Occipital lobe (tissue), 1 donor: ENCODE measurements at regions not wholly inside any gene's neighbourhood (a gene's known extent, or its start where the extent isn't known, plus 50 kb on each side); places are given as distances from the start of the nearest gene placed in this dataset.
"Not testable (repeated sequence)": the region's sequence is repeated elsewhere in the genome, so short reads cannot be mapped to it uniquely, and the experiment has no call there.

Source experiments
- DNase-seq: peaks from one replicate; lab custom pipeline; 2025; lab: John Stamatoyannopoulos, UW

DNA sequence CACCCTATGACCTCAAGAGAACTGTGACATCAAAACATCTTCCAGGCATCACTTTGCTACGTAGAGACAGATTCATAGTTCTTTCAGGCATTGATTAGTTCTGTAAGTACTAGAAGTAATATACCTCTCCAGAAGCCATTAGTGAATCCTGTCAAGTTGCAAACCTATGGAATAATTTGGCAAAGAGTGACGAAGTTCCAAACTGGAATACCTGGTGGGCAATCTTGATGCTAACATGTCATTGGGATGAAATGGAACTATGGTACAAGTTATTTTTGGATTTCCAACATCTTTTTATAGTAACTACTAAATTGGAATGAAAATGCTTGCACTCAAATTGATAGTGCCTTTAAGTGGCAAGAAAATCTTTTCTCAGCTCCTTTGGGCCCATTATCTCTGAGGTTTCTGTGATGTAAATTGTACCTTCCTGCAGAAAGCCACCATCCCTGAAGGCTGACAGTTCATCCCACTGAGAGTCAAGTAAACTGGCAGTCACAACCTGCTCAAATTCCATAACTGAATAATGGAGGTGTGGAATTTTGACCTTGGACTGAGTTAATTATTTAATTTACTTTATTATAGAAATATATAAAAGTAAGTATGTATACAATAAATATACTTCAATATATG lies 435.5 kb downstream of the DTWD2 start:
- DNase-seq: no peak

DNA sequence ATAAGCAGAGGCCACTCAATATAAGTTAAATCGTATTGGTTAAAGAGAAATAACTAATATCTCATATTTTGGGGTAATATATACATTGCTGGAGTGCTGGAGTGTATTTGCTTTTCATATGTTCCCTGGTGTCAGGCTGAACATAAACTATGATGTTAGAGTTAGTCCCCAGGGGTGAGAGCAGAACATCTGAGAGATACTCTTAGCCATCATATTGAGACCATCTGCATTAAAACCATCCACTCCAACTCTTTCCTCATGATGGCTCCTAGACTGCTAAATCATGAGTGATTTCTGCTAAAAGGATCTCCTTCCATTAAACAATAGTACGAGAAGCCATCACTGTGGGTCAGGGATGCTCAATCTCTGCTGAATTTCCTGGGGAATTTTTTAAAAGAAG lies 436.2 kb downstream of the DTWD2 start:
- no peak for DNase-seq

- DNase-seq: no peak
These were observed 436.6 kb downstream of the DTWD2 start for GRCh38 chr5:118551716-118552115.

GRCh38 chr5:118551031-118551430 lies 437.3 kb downstream of the DTWD2 start:
- DNase-seq: no peak

DNA sequence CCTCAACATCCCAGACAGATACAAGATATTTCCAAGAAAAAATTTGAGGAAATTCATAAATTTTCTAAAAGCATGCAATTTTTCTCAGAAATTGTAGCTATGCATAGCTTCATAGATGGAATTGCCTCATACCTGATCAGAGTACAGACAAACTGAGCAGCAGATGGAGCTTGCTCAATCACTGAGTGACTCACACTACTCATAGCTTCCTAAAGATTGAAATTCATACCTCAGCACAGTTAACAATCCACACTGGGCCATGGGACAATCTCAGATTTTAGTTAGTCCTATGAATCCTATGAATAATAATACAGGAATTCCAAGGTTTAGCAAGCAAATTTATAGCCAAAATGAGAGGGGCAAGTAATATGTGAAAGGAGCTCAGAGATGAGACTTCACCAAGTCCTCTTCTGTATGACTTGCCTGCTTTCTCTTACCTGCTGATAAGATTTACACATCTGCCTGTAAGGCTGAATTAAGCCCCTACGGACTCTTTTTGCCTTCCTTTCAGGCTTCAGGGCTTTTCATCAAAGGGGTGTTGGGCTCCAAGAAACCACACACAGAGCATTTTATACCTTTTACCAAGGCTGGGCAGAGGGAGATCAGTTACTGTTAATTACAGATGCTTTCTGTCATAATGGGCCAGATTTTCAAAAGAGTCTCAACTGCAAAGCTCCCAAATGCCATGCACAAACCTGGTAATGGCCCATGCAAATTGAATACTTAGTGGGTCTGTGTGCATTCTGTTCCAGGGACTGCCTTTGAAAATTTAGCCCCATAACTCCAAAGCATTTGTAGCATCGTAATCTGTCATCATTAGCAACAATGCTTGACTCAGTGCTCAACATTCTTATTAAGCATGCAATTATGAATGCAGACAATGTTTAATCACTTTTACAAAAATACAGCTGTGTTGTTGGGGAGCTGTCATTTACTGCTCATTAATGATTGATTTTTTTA lies 439.3 kb downstream of the DTWD2 start:
- no peak for DNase-seq

GRCh38 chr5:118545470-118545869 lies 442.9 kb downstream of the DTWD2 start:
- no peak for DNase-seq

DNA sequence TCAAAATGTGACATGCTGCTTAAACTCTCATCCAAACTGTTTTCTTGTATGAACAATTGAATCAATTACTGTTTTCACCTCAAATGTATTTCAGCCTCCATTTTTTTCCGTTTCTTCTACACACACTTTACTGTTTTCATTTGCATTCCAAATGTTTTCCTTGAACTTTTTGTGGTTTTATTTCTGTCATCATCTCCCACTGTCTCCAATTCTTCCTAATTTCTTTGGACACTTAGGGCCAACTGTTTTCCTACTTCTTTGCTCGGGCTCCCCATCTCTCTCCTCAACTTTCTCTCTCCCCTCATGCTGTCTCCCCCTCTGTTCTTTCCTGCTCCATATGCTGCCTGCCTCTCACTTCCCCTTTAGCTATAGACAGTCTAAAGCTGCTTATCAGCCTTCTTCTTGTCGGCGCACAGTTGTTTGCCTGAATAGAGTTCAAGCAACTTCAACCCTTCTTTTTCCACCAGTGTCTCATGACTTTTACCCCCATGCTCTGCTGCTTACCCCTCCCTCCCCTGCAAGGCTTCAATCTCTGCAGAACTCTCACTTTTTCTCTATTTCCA lies 443.4 kb downstream of the DTWD2 start:
- no peak for DNase-seq

DNA sequence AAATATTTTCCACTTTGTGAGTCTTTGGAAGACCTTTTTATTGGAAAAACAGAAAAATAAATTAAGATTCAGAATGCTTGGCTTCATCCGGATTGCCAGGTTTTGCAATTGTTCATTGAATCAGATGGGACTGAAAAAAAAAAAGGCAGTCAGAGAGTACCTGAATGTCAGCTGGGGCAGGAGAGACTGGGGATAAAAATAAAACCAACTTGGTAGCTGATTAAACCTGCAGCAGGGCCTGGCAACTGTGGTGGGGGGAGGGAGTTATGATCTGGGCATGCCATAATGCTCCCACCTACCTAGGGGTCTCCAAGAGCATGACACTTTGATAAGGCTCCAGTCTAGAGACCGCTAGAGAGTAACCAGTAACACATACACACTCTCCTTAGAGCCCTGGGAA lies 454.4 kb downstream of the DTWD2 start:
- no peak for DNase-seq

DNA sequence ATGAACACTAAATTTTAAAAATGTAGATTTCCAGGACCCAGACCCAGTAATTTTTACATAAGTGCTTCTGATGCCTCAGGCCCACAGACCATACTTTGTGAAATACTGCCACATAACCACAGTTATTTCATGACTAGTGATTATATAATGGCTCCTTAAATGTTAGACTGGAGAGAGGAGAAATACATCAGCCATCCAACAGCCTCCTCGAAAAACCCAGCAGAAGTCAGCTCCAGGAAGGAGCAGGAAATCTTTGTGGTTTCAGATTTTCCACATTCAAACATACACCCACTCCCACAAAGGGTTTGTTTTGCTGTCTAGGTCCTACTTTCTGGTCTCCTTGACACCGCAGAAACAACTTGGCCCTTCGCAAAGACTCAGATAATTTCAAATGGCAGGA lies 455.2 kb downstream of the DTWD2 start:
- DNase-seq: no peak

- no peak for DNase-seq
These were observed 457.1 kb downstream of the DTWD2 start for GRCh38 chr5:118531276-118531675.

DNA sequence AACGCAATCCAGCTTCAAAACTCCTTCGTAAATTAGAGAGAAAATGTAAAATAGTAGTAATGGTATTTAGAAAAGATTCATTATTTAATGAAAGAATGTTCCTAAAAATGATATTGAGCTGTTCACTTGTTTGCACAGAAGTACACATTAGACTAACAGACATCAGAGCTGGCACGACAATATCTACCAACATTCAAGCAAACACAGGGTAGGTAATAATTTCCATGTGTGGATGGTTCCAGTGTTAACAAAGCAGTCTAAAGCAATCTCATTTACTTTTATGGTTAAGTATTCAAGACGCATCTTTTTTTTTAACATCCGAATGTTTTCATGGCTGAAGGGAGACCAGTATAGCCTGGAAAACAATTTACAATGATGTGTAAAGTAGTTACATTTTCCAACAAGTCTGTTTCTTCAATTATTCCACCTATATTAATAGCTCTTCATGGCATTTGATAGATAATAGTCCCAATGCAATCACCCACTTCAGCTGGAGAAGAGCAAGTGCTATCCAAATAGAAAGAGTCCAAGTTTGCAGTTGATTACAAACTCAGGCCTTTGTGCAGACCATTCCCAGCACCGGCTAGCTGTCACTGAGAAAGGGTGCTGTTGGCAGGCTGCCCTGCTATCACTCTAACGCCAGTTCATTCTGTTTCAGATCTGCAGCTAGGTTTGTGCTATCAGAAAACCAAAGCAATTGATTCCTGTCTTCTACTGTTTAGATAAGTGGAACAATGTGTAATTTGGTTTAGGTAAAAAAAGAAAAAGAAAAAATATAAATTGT lies 458.8 kb downstream of the DTWD2 start:
- DNase-seq: no peak

DNA sequence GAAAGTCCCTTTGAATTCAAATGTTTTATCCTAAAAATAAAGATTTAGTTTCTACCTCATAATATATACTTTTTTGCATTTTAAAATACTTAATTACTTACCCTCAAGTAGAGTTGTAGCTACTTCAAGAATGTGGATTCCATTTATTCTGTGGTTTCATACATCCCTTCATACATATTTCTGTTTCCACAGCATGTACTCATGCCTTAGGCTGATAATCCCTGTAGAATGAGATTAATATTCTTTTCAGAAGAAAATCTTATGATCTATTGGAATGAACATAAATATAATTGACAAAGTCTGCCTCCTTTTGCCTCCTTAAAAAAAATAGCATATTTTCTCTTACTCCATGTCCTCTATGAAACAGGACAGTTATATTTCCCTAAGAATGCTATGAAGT lies 465.7 kb downstream of the DTWD2 start:
- DNase-seq: no peak

- no peak for DNase-seq
These were observed 467.5 kb downstream of the DTWD2 start for GRCh38 chr5:118520771-118521415.

DNA sequence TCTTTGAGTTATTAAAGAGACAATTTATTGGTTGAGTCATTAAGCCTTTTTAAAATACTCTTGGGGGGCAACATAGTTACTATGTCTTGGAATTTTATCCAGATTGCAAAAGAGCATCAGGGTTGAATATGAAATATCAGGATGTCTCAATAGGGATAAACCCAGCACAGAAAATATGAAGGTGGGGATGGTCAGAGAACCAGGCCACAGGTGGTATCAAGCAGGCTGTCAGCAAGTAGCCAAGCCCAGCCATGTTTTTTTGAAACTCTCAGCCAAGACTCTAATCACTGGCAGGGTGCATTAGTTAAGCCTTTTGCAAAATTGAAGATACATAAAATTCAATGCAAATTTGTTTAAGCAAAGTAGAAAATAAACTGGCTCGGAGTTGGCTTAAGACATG lies 468.9 kb downstream of the DTWD2 start:
- no peak for DNase-seq

- no peak for DNase-seq
These were observed 469.6 kb downstream of the DTWD2 start for GRCh38 chr5:118518720-118519119.

DNA sequence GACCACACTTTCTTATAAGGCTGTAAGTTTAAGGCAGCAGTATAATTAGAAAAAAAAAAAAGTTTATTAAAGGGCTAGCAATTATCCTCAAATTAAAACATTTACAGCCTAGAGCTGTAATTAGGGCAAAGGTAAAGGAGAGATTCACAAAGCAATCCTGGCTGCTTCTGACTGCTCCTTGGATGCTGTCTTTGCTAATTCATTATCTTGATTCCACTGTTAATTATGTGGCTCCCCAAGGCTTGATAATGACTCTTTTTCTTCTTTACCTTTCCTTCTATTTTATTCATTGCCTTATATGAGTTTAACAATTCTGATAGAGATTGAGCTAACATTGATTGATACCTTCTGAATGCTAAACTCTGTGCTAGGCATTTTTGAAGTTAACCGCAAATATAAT lies 476.5 kb downstream of the DTWD2 start:
- no peak for DNase-seq

GRCh38 chr5:118506217-118506852 lies 482.0 kb downstream of the DTWD2 start:
- DNase-seq: no peak

- not testable (repeated sequence) for DNase-seq
These were observed 486.1 kb downstream of the DTWD2 start for GRCh38 chr5:118502232-118502631.

DNA sequence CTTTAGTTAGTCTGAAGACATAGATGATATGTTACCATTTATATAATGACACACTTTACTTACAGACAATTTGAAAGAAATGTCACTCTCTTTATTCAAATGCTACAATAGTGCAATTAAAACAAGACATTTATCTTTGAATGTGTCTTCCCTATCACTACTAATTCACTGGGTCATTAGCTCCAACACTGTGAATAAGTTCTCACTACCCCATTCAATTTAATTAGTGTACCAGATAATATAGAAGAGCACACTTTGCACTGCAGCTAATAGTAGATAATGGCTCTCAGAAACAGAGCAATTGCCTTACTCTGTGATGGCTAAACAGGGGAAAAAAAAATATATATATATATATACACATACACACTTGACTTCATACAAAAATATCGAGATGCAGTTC lies 497.0 kb downstream of the DTWD2 start:
- DNase-seq: no peak

DNA sequence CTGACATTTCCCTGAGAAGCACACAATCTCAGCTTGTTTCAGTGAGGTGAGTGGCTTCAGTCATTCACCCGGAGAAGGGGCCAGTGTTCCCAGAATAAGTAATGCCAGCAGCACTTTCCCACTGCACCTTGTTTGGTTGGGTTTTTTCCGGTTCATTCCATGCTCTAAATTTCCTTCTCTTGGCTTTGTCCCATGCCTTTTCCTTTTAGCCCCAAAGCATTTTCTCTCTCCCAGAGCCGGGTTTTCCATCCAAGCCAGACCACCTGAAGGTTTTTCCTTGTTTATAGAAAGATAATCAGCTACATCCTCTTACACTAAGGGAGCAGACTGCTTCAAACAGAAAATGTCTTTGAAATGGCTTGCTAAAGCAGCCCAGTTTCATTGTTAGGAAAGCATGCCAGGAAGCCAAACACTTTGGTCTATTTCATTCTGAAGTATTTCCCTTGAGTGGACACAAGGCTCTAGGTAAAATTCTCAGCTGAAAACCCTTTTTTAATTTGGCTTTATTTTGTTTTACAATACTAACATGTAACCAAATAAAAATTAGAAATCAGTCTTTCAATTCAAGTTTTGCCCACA lies 501.6 kb downstream of the DTWD2 start:
- no peak for DNase-seq
